OCI-LY7 (cell line): ENCODE measurements at regions not wholly inside any gene's neighbourhood (a gene's known extent, or its start where the extent isn't known, plus 50 kb on each side); places are given as distances from the start of the nearest gene placed in this dataset.

Source experiments
- BruUV-seq: library from RNA; stranded (reverse); fragments of 400-500 nt; replicated peaks from 2 replicates; lab custom pipeline; 2021; lab: Mats Ljungman, UMichigan
- CTCF ChIA-PET: fragments of 300-600 bp; sonication (Branson Sonifier 250); formaldehyde crosslinking; loops from one replicate; lab custom pipeline; 2022; ENCODE audit warnings: antibody characterized with exemption; ENCODE audit not compliant: unreplicated experiment; lab: Charles Lee
- POLR2A ChIA-PET: fragments of 300-600 bp; sonication (Branson Sonifier 250); formaldehyde crosslinking; loops from one replicate; lab custom pipeline; 2022; ENCODE audit warnings: antibody characterized with exemption; lab: Charles Lee
- DNase-seq: peaks from one replicate; pipeline ENCODE4 v3.0.0-alpha.2; 2015; ENCODE audit warnings: low spot score
- H2AFZ ChIP-seq: fragments of 200-600 bp; sonication (generic), shearing (Covaris generic); 2 replicates; pipeline ENCODE4 v1.6.1; 2014; ENCODE audit warnings: mild to moderate bottlenecking, antibody characterized with exemption, low read length, moderate library complexity
- H3K27ac ChIP-seq: fragments of 200-600 bp; sonication (generic); 2 replicates; pipeline ENCODE4 v1.5.1; 2014; ENCODE audit warnings: mixed run types, low read depth, mild to moderate bottlenecking, moderate library complexity, low read length, inconsistent platforms; ENCODE audit not compliant: poor library complexity, severe bottlenecking
- H3K36me3 ChIP-seq: fragments of 200-600 bp; sonication (generic); 2 replicates; pipeline ENCODE4 v1.6.1; 2014; ENCODE audit warnings: mild to moderate bottlenecking, antibody characterized with exemption, low read length, moderate library complexity, mixed read lengths; ENCODE audit not compliant: insufficient read depth
- H3K4me1 ChIP-seq: fragments of 200-600 bp; sonication (generic); 2 replicates; pipeline ENCODE4 v1.5.1; 2014; ENCODE audit warnings: mild to moderate bottlenecking, low read length; ENCODE audit not compliant: insufficient read depth, poor library complexity, severe bottlenecking
- H3K4me2 ChIP-seq: fragments of 200-600 bp; sonication (generic); 2 replicates; pipeline ENCODE4 v1.6.1; 2014; ENCODE audit warnings: mild to moderate bottlenecking, low read length
- H3K4me3 ChIP-seq: fragments of 200-600 bp; sonication (generic); 2 replicates; pipeline ENCODE4 v1.5.1; 2014; ENCODE audit warnings: mild to moderate bottlenecking, low read depth, low read length; ENCODE audit not compliant: poor library complexity, severe bottlenecking
- H3K79me2 ChIP-seq: fragments of 200-600 bp; sonication (generic); 2 replicates; pipeline ENCODE4 v1.6.1; 2016; ENCODE audit warnings: low read depth, mild to moderate bottlenecking, low read length, moderate library complexity, mixed read lengths; ENCODE audit not compliant: insufficient read depth
- H3K9me2 ChIP-seq: fragments of 200-600 bp; sonication (generic); 2 replicates; pipeline ENCODE4 v1.6.1; 2016; ENCODE audit warnings: mild to moderate bottlenecking, low read length, mixed read lengths; ENCODE audit not compliant: insufficient read depth
- H3K9me3 ChIP-seq: fragments of 200-600 bp; sonication (generic); 2 replicates; pipeline ENCODE4 v1.6.1; 2014; ENCODE audit warnings: mild to moderate bottlenecking, mixed run types, low read length, mixed read lengths
- H4K20me1 ChIP-seq: fragments of 200-600 bp; sonication (generic); 2 replicates; pipeline ENCODE4 v1.6.1; 2014; ENCODE audit warnings: mild to moderate bottlenecking, antibody characterized with exemption, low read length, moderate library complexity, mixed read lengths; ENCODE audit not compliant: insufficient read depth
- CTCF ChIP-seq: fragments of 200-600 bp; sonication (generic); conservative IDR thresholded peaks from 2 replicates; pipeline ENCODE4 v1.5.1; 2014; ENCODE audit warnings: mild to moderate bottlenecking, antibody characterized with exemption, low read length, moderate library complexity, mixed read lengths
- EZH2phosphoT487 ChIP-seq: fragments of 200-600 bp; sonication (generic); IDR thresholded peaks from 2 replicates; pipeline ENCODE4 v1.6.1; 2018; ENCODE audit warnings: low read depth, borderline replicate concordance, mild to moderate bottlenecking, mixed run types, antibody characterized with exemption, low read length, moderate library complexity, mixed read lengths
- intact Hi-C: fragments of 100-400 bp; cut with micrococcal nuclease; formaldehyde crosslinking; loops from one replicate; pipeline ENCODE4 v1.10.0; 2022; ENCODE audit not compliant: unreplicated experiment

- Histone ChIP-seq H3K79me2 (no peaks in the 10 kb centered on the region), H3K4me2 (no peak overlapping the region), H3K4me1 (no peaks in the 10 kb centered on the region), H3K4me3 (no peak overlapping the region), H3K9me2 (no peaks in the 10 kb centered on the region), H3K36me3 (no peaks in the 10 kb centered on the region), H3K27ac (no peak overlapping the region), H3K9me3 (no peaks in the 10 kb centered on the region), H2AFZ (no peak overlapping the region), H4K20me1 (no peaks in the 10 kb centered on the region)
- intact Hi-C loops, result no loop called here
- no TSS peak for BruUV-seq
- no peak for DNase-seq
- ChIA-PET CTCF (no interaction called here), POLR2A (no interaction called here)
- TF ChIP-seq CTCF (no peak), EZH2phosphoT487 (no peak)
Observed at GRCh38 chr12:116474331-116474730, 84.8 kb upstream of the MAP1LC3B2 start.

- Histone ChIP-seq H3K27ac (no peak overlapping the region), H2AFZ (no peak overlapping the region), H3K36me3 (no peaks in the 10 kb centered on the region), H3K9me3 (no peaks in the 10 kb centered on the region), H3K9me2 (no peaks in the 10 kb centered on the region), H3K79me2 (no peaks in the 10 kb centered on the region), H3K4me1 (no peaks in the 10 kb centered on the region), H4K20me1 (no peaks in the 10 kb centered on the region), H3K4me2 (no peak overlapping the region), H3K4me3 (no peak overlapping the region)
- ChIA-PET POLR2A (no interaction called here), CTCF (no interaction called here)
- no peak for DNase-seq
- TF ChIP-seq CTCF (no peak), EZH2phosphoT487 (no peak)
- intact Hi-C loops, result no loop called here
- BruUV-seq, result no TSS peak
Observed at GRCh38 chr12:116474899-116475298, 84.3 kb upstream of the MAP1LC3B2 start.

- H3K4me2 ChIP-seq, result no peak overlapping the region
- H3K4me3 ChIP-seq, result no peak overlapping the region
- no peak overlapping the region for H2AFZ ChIP-seq
- POLR2A ChIA-PET, result no interaction called here
- intact Hi-C loops, result no loop called here
- no peaks in the 10 kb centered on the region for H3K79me2 ChIP-seq
- CTCF ChIA-PET, result no interaction called here
- no TSS peak for BruUV-seq
- no peak overlapping the region for H3K27ac ChIP-seq
- H3K9me3 ChIP-seq, result no peaks in the 10 kb centered on the region
- no peaks in the 10 kb centered on the region for H3K9me2 ChIP-seq
- no peaks in the 10 kb centered on the region for H3K4me1 ChIP-seq
- DNase-seq, result no peak
- H3K36me3 ChIP-seq, result no peaks in the 10 kb centered on the region
- no peaks in the 10 kb centered on the region for H4K20me1 ChIP-seq
- no peak for TF ChIP-seq CTCF
Observed at GRCh38 chr12:116476227-116476822, 82.9 kb upstream of the MAP1LC3B2 start.
